LNCAP (cell line): ENCODE measurements at regions not wholly inside any gene's neighbourhood (a gene's known extent, or its start where the extent isn't known, plus 50 kb on each side); places are given as distances from the start of the nearest gene placed in this dataset.

Experiments
- CTCF ChIP-seq: fragments of 450-650 bp; IDR thresholded peaks from 2 replicates; pipeline ENCODE4 v1.5.1; 2017; ENCODE audit warnings: mild to moderate bottlenecking

GRCh38 chr14:38357557-38357956 lies 101.7 kb upstream of the CLEC14A start:
- TF ChIP-seq CTCF, result no peak

- no peak for TF ChIP-seq CTCF
Measured at GRCh38 chr14:38350102-38350501, 94.2 kb upstream of the CLEC14A start.

GRCh38 chr14:38342803-38343202 lies 86.9 kb upstream of the CLEC14A start:
- TF ChIP-seq CTCF, result no peak

- TF ChIP-seq CTCF, result no peak
Measured at GRCh38 chr14:38339696-38340095, 83.8 kb upstream of the CLEC14A start.

- no peak for TF ChIP-seq CTCF
Measured at GRCh38 chr14:38336298-38336697, 80.4 kb upstream of the CLEC14A start.

- no peak for TF ChIP-seq CTCF
Measured at GRCh38 chr14:38330275-38330674, 74.4 kb upstream of the CLEC14A start.

GRCh38 chr14:38329246-38329645 lies 73.4 kb upstream of the CLEC14A start:
- no peak for TF ChIP-seq CTCF

- TF ChIP-seq CTCF, result no peak
Measured at GRCh38 chr14:38316922-38317321, 61.0 kb upstream of the CLEC14A start.
